UCSD-AML1 (cell line): ENCODE measurements at regions not wholly inside any gene's neighbourhood (a gene's known extent, or its start where the extent isn't known, plus 50 kb on each side); places are given as distances from the start of the nearest gene placed in this dataset.
"Not testable (repeated sequence)": the region's sequence is repeated elsewhere in the genome, so short reads cannot be mapped to it uniquely, and the experiment has no call there.

ENCODE experiments used
- DNase-seq: peaks from one replicate; lab custom pipeline; 2025; ENCODE audit not compliant: unreplicated experiment; lab: John Stamatoyannopoulos, UW

DNA sequence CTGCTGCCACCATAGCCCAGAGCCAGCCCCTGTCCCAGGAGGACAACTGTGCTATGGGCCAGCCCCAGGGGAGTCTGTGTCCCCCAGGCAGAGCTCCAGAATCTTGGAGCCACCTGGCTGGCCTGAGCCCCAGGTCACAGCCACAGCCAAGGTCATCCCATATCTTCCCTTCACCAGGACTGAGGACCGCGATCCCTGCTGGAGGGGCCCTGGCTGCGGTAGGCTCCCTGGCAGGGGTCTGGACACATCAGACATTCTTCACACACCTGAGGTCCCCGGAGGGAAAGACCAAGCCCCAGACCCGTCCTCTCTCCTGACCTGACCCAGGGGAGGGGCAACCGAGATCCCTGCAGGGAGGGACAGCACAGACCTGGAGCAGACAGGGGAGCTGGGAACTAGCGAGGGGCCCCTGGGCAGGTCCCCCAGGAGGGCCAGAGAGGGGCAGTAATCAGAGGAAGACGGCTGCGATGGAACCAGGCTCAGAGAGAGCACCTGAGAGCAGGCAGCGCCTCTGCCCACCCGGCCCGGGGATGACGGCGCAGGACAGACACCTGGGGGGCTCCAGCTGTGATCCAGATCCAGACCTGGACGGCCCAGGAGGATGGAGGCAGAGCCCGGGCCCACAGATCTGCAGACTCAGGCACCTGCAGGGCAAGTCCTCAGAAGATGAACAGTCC is 103.2 kb upstream of the EIF5 start:
- DNase-seq = no peak

DNA sequence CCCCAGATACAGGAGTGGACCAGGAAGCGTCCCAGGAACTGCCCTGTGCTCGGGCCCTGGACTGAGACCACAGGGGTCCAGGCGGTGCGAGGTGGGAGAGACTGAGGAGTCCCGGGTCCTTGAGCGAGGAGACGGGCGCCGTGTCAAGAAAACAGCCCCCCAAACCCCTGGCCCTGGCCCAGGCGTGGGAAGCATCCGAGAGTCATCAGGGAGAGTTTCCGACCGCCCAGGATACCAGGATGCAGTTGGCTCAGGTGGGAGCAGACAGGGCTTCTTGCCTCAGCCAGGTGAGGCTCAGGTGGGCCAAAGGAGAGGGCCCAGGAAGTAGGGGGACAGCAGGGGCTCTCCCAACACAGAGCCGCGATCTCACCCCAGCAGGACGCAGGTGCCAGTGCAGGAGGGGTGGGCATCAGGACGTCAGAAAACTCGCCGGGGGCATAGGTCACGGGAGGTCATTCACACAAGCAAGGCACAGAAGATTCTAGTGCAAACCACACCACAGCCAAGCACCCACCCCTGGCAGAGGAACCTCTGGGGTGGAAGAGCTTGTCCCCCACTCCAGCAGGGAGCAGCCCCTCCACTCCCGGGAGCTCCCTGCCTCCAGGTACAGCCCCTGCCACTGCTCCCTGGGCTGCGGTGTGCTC is 102.5 kb upstream of the EIF5 start:
- no peak for DNase-seq

GRCh38 chr14:103232031-103232808 is 101.8 kb upstream of the EIF5 start:
- DNase-seq = no peak

DNA sequence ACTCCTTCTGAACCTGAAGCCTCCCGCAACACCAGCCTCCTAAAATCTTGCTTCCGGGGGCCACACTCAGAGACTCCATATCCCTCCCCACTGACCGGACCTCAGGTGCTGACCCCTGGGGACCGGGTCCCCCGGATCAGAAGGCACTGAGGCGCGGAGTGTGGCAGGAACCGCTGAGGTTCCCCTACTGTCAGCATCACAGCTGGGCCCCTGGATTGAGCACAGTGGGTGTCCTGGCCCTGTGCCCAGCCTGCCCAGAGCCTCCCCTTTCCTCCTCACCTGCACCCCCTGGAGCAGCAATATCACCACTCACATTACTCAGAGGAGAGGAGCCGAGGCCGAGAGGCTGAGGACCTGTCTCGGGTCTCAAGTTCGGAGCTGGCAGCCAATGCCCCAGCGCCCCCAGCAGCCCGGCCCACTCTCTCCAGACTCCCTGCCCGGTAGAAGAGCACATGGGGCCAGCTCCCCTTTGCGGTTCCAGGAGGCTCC is 101.2 kb upstream of the EIF5 start:
- no peak for DNase-seq

- no peak for DNase-seq
Observed at GRCh38 chr14:103233328-103233727, 100.7 kb upstream of the EIF5 start.

GRCh38 chr14:103234826-103235225 is 99.2 kb upstream of the EIF5 start:
- not testable (repeated sequence) for DNase-seq

DNA sequence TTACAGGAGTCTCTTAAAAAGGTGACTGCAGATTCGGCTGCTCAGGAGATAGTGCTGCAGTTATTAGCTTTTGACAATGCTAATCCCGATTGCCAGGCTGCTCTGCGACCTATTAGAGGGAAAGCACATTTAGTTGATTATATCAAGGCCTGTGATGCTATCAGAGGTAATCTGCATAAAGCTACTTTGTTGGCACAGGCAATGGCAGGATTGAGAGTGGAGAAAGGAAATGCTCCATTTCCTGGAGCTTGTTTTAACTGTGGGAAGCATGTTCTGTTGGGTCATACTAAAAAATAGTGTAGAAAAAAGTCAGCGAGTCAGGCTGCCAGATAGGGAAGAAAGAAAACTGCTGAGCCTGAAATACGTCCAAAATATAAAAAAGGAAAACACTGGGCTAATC is 98.5 kb upstream of the EIF5 start:
- not testable (repeated sequence) for DNase-seq

DNA sequence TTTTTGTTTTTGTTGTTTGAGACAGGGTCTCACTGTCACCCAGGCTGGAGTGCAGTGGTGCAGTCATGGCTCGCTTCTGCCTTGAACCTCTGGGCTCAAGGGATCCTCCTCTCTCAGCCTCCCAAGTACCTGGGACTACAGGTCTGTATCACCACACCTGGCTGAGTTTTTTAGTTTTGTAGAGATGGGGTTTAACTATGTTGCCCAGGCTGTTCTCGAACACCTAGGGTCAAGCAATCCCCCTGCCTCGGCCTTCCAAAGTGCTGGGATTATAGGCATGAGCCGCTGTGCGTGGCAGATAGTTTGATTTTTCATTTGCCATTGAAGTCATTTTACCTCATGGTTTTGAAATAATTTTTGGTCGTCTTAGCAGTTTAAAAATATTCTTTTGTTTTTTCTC is 94.3 kb upstream of the EIF5 start:
- DNase-seq = no peak

- no peak for DNase-seq
Observed at GRCh38 chr14:103241531-103241930, 92.5 kb upstream of the EIF5 start.

GRCh38 chr14:103243764-103244737 is 90.0 kb upstream of the EIF5 start:
- DNase-seq = no peak

DNA sequence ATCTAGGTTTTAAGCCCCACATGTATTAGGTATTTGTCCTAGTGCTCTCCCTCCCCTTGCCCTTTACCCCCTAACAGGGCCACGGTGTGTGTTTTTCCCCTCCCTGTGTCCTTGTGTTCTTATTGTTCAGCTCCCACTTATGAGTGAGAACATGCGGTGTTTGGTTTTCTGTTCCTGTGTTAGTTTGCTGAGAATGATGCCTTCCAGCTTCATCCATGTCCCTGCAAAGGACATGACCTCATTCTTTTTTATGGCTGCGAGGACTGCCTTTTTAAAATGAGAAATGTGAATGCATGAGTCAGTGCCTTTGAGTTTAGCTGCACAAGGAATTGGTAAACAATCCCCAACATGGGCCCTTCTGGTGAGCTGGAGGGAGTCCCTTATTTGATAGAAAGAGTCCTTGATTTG is 88.4 kb upstream of the EIF5 start:
- DNase-seq = not testable (repeated sequence)

DNA sequence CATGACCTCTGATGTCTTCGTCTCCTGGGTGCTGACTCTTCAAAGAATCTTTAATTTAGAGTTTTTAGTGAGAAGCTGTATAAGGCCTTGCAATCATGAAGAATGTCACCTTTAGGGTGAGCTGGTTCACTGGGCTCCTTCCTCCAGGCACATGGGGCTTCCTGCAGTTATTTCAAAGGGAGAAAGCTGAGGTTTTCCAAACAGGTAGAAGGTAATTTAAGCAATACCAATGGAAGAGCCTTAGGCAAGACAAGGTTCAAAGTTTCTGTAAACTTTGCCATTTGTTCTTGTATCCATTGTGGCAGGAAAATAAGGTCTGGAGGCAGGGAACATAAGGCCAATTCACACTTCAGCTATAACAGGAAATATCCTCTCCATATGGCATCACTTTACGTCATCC is 88.0 kb upstream of the EIF5 start:
- DNase-seq = no peak

GRCh38 chr14:103247169-103247606 is 86.8 kb upstream of the EIF5 start:
- no peak for DNase-seq

GRCh38 chr14:103250181-103250580 is 83.9 kb upstream of the EIF5 start:
- no peak for DNase-seq

- no peak for DNase-seq
Observed at GRCh38 chr14:103250874-103251273, 83.2 kb upstream of the EIF5 start.

- DNase-seq = no peak
Observed at GRCh38 chr14:103255555-103255954, 78.5 kb upstream of the EIF5 start.

- DNase-seq = no peak
Observed at GRCh38 chr14:103256406-103256805, 77.6 kb upstream of the EIF5 start.

GRCh38 chr14:103257211-103257962 is 76.7 kb upstream of the EIF5 start:
- no peak for DNase-seq

GRCh38 chr14:103258211-103258610 is 75.8 kb upstream of the EIF5 start:
- DNase-seq = no peak

GRCh38 chr14:103259184-103259583 is 74.9 kb upstream of the EIF5 start:
- DNase-seq = no peak
